HepG2 (cell line): ENCODE measurements at regions not wholly inside any gene's neighbourhood (a gene's known extent, or its start where the extent isn't known, plus 50 kb on each side); places are given as distances from the start of the nearest gene placed in this dataset.

Source experiments
- ATAC-seq: fragments of 200-7000 bp; cut with Tn5 transposase; 3 replicates; pipeline ENCODE4 v1.9.1; 2020; ENCODE audit warnings: mild to moderate bottlenecking, moderate library complexity
- BruUV-seq: library from RNA; stranded (reverse); fragments of 400-500 nt; replicated peaks from 2 replicates; lab custom pipeline; 2021; lab: Mats Ljungman, UMichigan
- CTCF ChIA-PET: fragments of 300-600 bp; formaldehyde crosslinking; extraction: SDS; loops from one replicate; lab custom pipeline; 2021; ENCODE audit warnings: low total read pairs, inconsistent platforms, low intra/inter-chr PET ratio; lab: Yijun Ruan, JAX
- POLR2A ChIA-PET: fragments of 350-600 bp; sonication (Branson Sonifier 250); formaldehyde crosslinking; loops from one replicate; lab custom pipeline; 2020; ENCODE audit warnings: antibody characterized with exemption, inconsistent platforms; lab: Yijun Ruan, JAX
- DNase-seq: peaks from one replicate; pipeline ENCODE4 v3.0.0-alpha.2; 2015; ENCODE audit warnings: low spot score
- FAIRE-seq: peaks from 3 replicates; lab custom pipeline; 2011; peaks lifted over from hg19 to GRCh38; lab: Jason Lieb, UNC
- H2AFZ ChIP-seq: one replicate; pipeline ENCODE4 v1.6.1; 2011; ENCODE audit warnings: low read length, inconsistent platforms
- H3K27ac ChIP-seq: fragments of 300-600 bp; 3 replicates; pipeline ENCODE4 v1.8.0; 2011; ENCODE audit warnings: mixed run types, mild to moderate bottlenecking, mixed read lengths, low read length, inconsistent platforms; ENCODE audit not compliant: insufficient read depth; ENCODE audit errors: extremely low read length
- H3K27me3 ChIP-seq, 2 experiments: fragments of 200-600 bp in 1 of 2; 2 replicates in 1 of 2; 3 replicates in 1 of 2; pipeline versions ENCODE4 v1.6.0 to v1.8.0; 2011; ENCODE audit warnings: low read length in 2 of 2, mild to moderate bottlenecking in 2 of 2, moderate library complexity in 2 of 2, inconsistent platforms in 1 of 2; ENCODE audit not compliant: insufficient read depth in 2 of 2, control insufficient read depth in 1 of 2
- H3K36me3 ChIP-seq, 2 experiments: fragments of 200-600 bp in 1 of 2; replicated peaks in 1 of 2; 2 replicates in 1 of 2; 3 replicates in 1 of 2; pipeline versions ENCODE4 v1.5.1 to v1.8.0; 2011; ENCODE audit warnings: low read length in 2 of 2, inconsistent platforms in 1 of 2; ENCODE audit not compliant: insufficient read depth in 2 of 2, control insufficient read depth in 1 of 2
- H3K4me1 ChIP-seq: 2 replicates; pipeline ENCODE4 v1.5.1; 2012; ENCODE audit warnings: low read length, inconsistent platforms; ENCODE audit not compliant: insufficient read depth
- H3K4me2 ChIP-seq: 2 replicates; pipeline ENCODE4 v1.6.0; 2011; ENCODE audit warnings: low read depth, low read length, inconsistent platforms
- H3K4me3 ChIP-seq, 3 experiments: fragments of 200-600 bp in 1 of 3; sonication (generic), shearing (Covaris generic) in 1 of 3; replicated peaks in 1 of 3; 2 replicates each; pipeline ENCODE4 v1.5.1; 2011 to 2016; ENCODE audit warnings: low read length in 3 of 3, inconsistent platforms in 2 of 3, low read depth in 2 of 3, mild to moderate bottlenecking in 2 of 3, control low read depth in 1 of 3, mixed read lengths in 1 of 3; ENCODE audit not compliant: insufficient read depth in 1 of 3
- H3K79me2 ChIP-seq: one replicate; pipeline ENCODE4 v1.6.1; 2011; ENCODE audit warnings: low read length, inconsistent platforms; ENCODE audit not compliant: insufficient read depth
- H3K9ac ChIP-seq: 2 replicates; pipeline ENCODE4 v1.6.0; 2011; ENCODE audit warnings: mild to moderate bottlenecking, low read depth, low read length, inconsistent platforms; ENCODE audit not compliant: insufficient read depth
- H3K9me3 ChIP-seq: 2 replicates; pipeline ENCODE4 v1.5.1; 2012; ENCODE audit warnings: mild to moderate bottlenecking, low read length
- H4K20me1 ChIP-seq: 2 replicates; pipeline ENCODE4 v1.6.0; 2011; ENCODE audit warnings: inconsistent platforms, mild to moderate bottlenecking, low read length, moderate library complexity; ENCODE audit not compliant: insufficient read depth
- ESRRA ChIP-seq: sonication (generic); formaldehyde crosslinking; IDR thresholded peaks from 2 replicates; pipeline ENCODE4 v1.5.1; 2020; ENCODE audit warnings: mild to moderate bottlenecking, low read depth, missing genetic modification reagents
- EZH2 ChIP-seq: conservative IDR thresholded peaks from 2 replicates; pipeline ENCODE4 v1.6.1; 2012; ENCODE audit warnings: mild to moderate bottlenecking, low read depth, low read length, moderate library complexity
- TCF7L2 ChIP-seq: IDR thresholded peaks from 2 replicates; pipeline ENCODE4 v1.6.1; 2011; ENCODE audit warnings: mild to moderate bottlenecking, low read depth, low read length, moderate library complexity
- ZC3H4 ChIP-seq: sonication (generic); formaldehyde crosslinking; IDR thresholded peaks from 2 replicates; pipeline ENCODE4 v1.4.0; 2020; ENCODE audit warnings: missing genetic modification reagents, borderline replicate concordance
- WGBS: methylation state at CpG from one replicate; pipeline ENCODE4 v1.1.6; 2017; ENCODE audit warnings: low lambda C conversion rate; 5-methylcytosine and 5-hydroxymethylcytosine counted together
- in situ Hi-C: cut with HindIII; loops from 2 replicates; pipeline ENCODE4 v1.10.0; 2017; ENCODE audit warnings: low pct_unique_long_range_greater_than_20kb; ENCODE audit not compliant: extremely low pct_ligation_motif_present
- intact Hi-C: fragments of 100-400 bp; cut with micrococcal nuclease; formaldehyde crosslinking; loops from one replicate; pipeline ENCODE4 v1.10.0; 2022; ENCODE audit not compliant: unreplicated experiment
- TF ChIP-seq, protein P1 (sequence below): sonication (generic); formaldehyde crosslinking; IDR thresholded peaks from 2 replicates; pipeline ENCODE4 v1.4.0; 2020; ENCODE audit warnings: mild to moderate bottlenecking, missing genetic modification reagents
- TF ChIP-seq, protein P2 (sequence below): sonication (generic); formaldehyde crosslinking; IDR thresholded peaks from 2 replicates; pipeline ENCODE4 v1.5.0; 2020; ENCODE audit warnings: missing genetic modification reagents

DNA sequence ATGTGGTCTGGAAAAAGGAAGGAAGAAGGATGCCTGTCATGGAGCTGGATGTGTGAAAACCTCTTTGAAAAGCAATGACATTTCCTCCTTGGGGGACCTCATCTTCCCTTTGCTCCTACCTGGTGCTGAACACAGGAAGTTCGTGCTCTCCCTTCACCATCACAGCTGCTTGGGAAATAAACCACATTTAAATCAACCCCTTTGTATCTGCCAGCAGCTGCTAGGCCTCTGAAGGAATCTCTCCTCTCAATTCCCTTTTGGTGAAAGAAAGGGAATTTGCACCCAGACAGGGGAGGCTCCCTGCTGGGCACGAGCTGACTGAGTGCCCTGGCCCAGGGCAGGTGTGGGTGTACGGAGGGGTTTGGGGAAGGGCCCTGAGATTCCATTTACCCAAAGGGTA, 437.7 kb downstream of the TSHZ3 start (continued):
- no peak for TF ChIP-seq ESRRA (CRISPR knock-in tag)
- TF ChIP-seq EZH2, result no peak

DNA sequence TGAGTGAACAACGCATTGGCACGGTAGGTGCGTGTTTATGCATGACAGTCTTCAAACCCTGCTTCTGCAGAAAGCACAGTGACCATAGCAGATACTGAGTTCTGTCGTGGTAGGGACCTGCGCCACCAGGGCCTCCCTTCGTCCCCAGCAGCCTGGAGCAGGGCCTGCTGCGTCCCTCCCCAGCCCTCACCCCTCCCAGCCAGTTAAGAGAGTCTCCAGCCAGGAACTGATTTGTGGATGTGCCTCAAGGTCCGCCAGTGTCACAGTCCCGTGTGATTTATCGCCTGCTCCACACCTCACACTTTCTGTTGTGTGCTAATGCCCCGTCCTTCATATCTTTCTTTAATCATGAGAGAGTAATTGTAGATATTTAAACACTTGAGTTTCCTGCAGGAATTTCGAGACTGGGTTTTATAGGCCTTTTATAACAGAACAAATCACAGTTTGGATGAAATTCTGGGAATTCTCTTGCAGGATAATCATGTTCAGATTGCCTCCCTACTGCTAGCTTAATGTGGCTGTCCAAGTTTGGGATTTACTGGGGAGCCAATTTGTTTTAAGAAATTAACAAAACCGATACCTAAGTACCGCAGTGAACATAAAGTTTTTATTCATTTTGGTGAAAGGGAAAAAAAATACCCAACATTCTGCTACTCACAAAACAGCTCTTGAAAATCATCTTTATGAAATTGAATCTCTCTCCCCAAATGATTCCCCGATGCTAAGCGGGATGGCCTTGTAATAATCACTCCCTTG, 438.6 kb downstream of the TSHZ3 start:
- Histone ChIP-seq H3K9ac (no peak overlapping the region), H4K20me1 (no peaks in the 10 kb centered on the region), H3K4me2 (no peak overlapping the region), H2AFZ (no peak overlapping the region), H3K27ac (no peak overlapping the region), H3K9me3 (peaks cover 67% of the 10 kb centered on the region), H3K79me2 (no peaks in the 10 kb centered on the region), H3K4me1 (no peaks in the 10 kb centered on the region), H3K27me3 (no peaks in the 10 kb centered on the region), H3K36me3 (no peaks in the 10 kb centered on the region), H3K4me3 (no peak overlapping the region)
- ATAC-seq (no peak), FAIRE-seq (no peak), DNase-seq (no peak)
- in situ Hi-C loops, result no loop called here
- intact Hi-C loops, result no loop called here
- no TSS peak for BruUV-seq
- TF ChIP-seq ZC3H4 (CRISPR knock-in tag) (no peak), TCF7L2 (no peak)
- TF ChIP-seq, protein P1, sequence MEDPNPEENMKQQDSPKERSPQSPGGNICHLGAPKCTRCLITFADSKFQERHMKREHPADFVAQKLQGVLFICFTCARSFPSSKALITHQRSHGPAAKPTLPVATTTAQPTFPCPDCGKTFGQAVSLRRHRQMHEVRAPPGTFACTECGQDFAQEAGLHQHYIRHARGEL (CRISPR knock-in tag), result no peak
- TF ChIP-seq, protein P2, sequence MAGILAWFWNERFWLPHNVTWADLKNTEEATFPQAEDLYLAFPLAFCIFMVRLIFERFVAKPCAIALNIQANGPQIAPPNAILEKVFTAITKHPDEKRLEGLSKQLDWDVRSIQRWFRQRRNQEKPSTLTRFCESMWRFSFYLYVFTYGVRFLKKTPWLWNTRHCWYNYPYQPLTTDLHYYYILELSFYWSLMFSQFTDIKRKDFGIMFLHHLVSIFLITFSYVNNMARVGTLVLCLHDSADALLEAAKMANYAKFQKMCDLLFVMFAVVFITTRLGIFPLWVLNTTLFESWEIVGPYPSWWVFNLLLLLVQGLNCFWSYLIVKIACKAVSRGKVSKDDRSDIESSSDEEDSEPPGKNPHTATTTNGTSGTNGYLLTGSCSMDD (CRISPR knock-in tag), result no peak
- ChIA-PET CTCF (no interaction called here), POLR2A (no interaction called here)
- WGBS, result 30% methylated on average over 9 of the region's 16 CpGs
